ENCODE measurements at regions not wholly inside any gene's neighbourhood (a gene's known extent, or its start where the extent isn't known, plus 50 kb on each side); places are given as distances from the start of the nearest gene placed in this dataset.
"Not testable (repeated sequence)": the region's sequence is repeated elsewhere in the genome, so short reads cannot be mapped to it uniquely, and the experiment has no call there.

- no peak for DNase-seq
Observed at GRCh38 chr2:116776556-116776955, 1037.9 kb upstream of the DDX18 start.

GRCh38 chr2:116787848-116788247 lies 1026.6 kb upstream of the DDX18 start:
- DNase-seq, result no peak

- no peak for DNase-seq
Observed at GRCh38 chr2:116802671-116803070, 1011.8 kb upstream of the DDX18 start.

- no peak for DNase-seq
Observed at GRCh38 chr2:116804901-116805300, 1009.6 kb upstream of the DDX18 start.

GRCh38 chr2:116806505-116806904 lies 1008.0 kb upstream of the DDX18 start:
- DNase-seq, result not testable (repeated sequence)

- DNase-seq, result no peak
Observed at GRCh38 chr2:116809109-116809508, 1005.4 kb upstream of the DDX18 start.

GRCh38 chr2:116810071-116810470 lies 1004.4 kb upstream of the DDX18 start:
- no peak for DNase-seq

- no peak for DNase-seq
Observed at GRCh38 chr2:116810645-116811044, 1003.8 kb upstream of the DDX18 start.

GRCh38 chr2:116819355-116819754 lies 995.1 kb upstream of the DDX18 start:
- DNase-seq, result no peak

GRCh38 chr2:116820986-116821385 lies 993.5 kb upstream of the DDX18 start:
- no peak for DNase-seq

GRCh38 chr2:116829543-116829942 lies 984.9 kb upstream of the DDX18 start:
- DNase-seq, result not testable (repeated sequence)

- DNase-seq, result no peak
Observed at GRCh38 chr2:116832148-116832547, 982.3 kb upstream of the DDX18 start.

- DNase-seq, result no peak
Observed at GRCh38 chr2:116833052-116833451, 981.4 kb upstream of the DDX18 start.

- no peak for DNase-seq
Observed at GRCh38 chr2:116842164-116842563, 972.3 kb upstream of the DDX18 start.

- no peak for DNase-seq
Observed at GRCh38 chr2:116859708-116860107, 954.8 kb upstream of the DDX18 start.

- DNase-seq, result no peak
Observed at GRCh38 chr2:116874021-116874420, 940.5 kb upstream of the DDX18 start.

- no peak for DNase-seq
Observed at GRCh38 chr2:116877274-116877673, 937.2 kb upstream of the DDX18 start.

- DNase-seq, result no peak
Observed at GRCh38 chr2:116877944-116878343, 936.5 kb upstream of the DDX18 start.

- no peak for DNase-seq
Observed at GRCh38 chr2:116879650-116880160, 934.8 kb upstream of the DDX18 start.

- DNase-seq, result no peak
Observed at GRCh38 chr2:116891191-116891590, 923.3 kb upstream of the DDX18 start.

GRCh38 chr2:116911540-116911939 lies 903.0 kb upstream of the DDX18 start:
- no peak for DNase-seq

GRCh38 chr2:116915673-116916072 lies 898.8 kb upstream of the DDX18 start:
- no peak for DNase-seq

- DNase-seq, result no peak
Observed at GRCh38 chr2:116917196-116917595, 897.3 kb upstream of the DDX18 start.

GRCh38 chr2:116918574-116918973 lies 895.9 kb upstream of the DDX18 start:
- DNase-seq, result no peak

- no peak for DNase-seq
Observed at GRCh38 chr2:116922414-116922813, 892.1 kb upstream of the DDX18 start.

GRCh38 chr2:116924509-116924908 lies 890.0 kb upstream of the DDX18 start:
- no peak for DNase-seq

Measured in islet precursor cell (in vitro differentiated cells).